GM21526 (cell line): ENCODE measurements at regions not wholly inside any gene's neighbourhood (a gene's known extent, or its start where the extent isn't known, plus 50 kb on each side); places are given as distances from the start of the nearest gene placed in this dataset.

Experiments
- ATAC-seq: cut with Tn5 transposase; IDR thresholded peaks from one replicate; pipeline ENCODE4 v1.9.1; 2021; ENCODE audit warnings: moderate library complexity; ENCODE audit not compliant: unreplicated experiment, low FRiP score

DNA sequence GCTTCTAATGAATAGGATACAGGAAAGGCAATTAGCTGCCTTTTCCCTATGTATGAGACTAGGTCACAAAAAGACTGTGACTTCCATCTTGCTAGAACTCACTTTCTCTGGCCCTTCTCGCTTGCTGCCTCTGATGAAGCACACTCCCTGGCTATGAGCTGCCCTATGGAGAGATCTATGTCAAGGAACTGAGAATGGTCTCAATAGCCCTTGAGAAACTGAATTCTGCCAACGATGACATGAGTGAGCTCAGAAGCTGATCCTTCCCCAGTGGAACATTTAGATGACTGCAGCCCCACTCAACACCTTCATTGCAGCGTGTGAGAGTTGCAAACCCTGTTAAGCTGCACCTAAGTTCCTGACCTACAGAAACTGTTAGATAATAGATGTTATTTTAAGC is 309.8 kb downstream of the COG6 start:
- ATAC-seq: no peak

DNA sequence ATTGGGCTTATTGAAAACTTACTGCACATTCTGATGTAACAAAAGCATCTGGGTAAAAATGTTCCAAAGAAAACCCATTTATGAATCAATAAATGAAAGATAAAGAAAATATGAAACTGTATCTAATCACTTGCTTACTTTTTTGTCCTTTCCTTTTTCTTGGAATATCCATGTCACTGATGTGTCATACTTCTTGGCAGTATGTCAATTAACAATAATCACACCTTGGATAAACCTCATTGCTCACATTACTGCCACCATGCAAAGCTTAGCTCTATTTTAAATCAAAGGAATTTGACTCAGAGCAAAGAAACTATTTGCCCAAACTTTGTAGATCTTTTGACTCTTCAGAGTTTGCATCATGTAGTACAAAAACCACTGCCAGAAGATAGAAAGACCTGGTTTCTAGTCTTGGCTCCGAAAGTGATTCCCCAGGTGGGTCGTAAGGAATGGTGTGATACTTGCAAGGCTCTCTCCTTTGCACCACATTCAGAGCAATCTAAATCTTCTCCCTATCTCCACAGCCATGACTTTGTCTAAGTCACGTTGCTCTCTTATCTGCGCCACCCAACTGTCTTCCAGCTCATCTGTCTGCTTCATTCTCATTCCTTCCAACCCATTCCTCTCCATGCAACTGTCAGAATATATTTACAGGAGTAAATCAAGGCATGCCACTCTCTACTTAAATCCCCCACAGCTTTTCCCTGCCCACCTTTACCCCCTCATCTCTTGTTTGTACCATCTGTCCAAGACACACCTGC is 311.9 kb downstream of the COG6 start:
- ATAC-seq: no peak

- ATAC-seq: no peak
These were observed 313.4 kb downstream of the COG6 start for GRCh38 chr13:39968646-39969475.

DNA sequence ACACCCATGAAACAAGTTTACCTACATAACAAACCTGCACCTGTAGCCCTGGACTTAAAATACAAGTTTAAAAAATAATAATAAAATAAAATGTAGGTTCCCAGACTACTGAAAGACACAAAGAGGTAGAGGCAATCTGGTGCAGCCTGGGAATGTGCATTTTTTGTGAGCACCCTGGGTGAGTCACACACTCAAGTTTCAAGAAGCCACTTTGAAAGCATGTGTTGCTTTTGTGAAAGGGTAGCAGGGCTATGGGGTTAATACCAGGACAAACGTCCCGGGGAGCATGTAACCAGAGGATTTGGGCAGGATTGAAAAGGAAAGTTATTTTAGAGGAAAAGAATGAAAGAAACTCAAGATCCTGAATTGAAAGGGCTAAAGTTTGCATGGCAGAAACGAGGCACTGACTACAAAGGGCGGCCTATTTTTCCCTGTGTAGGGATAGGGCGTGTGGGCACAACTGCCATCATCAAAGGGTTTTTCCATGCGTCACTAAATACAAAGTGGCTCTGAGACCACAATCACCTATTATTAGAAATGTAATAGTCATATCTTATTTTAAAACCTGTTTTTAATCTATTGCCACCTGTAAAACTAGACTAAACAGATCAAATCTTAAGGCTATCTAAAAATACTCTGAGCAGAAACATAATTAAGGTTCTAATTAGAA is 314.9 kb downstream of the COG6 start:
- no peak for ATAC-seq

DNA sequence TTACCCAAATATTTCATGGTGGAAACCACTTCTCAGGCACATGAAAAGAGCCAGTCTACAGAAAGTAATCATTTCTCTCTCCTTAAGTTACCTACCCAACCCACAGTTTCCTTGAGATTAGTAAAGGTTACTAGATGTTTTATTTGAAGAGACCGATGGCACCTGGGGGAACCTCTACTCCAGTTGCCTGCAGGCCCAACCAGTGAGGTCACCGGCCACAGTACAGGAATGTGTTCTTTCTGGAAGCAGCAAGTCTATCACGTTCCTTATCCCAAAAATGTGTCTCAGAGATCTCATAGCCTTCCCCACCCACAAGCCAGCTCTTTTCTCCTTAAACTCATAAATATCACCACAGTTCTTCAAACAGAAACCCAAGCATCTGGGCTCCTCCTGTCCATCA is 316.1 kb downstream of the COG6 start:
- ATAC-seq: no peak

DNA sequence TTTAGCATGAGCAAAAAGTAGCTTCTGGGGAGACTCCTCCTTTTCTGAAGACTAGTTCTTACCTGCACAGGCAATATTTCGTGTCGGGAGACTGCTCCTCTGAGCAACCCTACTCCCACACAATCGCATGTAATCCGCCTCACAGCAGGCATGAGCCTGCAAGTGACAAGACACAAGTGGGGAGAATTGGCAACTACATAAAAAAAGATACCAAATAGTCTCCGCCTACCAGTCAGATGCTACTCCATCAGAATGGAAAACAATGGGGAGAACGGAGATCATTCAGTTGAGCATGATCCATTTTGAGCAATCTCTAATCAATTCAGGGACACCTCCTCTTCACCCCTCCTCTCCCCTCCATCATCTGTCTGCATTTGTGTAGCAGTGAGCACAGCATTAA is 321.0 kb downstream of the COG6 start:
- no peak for ATAC-seq

- ATAC-seq: no peak
These were observed 325.6 kb downstream of the COG6 start for GRCh38 chr13:39981056-39981455.

DNA sequence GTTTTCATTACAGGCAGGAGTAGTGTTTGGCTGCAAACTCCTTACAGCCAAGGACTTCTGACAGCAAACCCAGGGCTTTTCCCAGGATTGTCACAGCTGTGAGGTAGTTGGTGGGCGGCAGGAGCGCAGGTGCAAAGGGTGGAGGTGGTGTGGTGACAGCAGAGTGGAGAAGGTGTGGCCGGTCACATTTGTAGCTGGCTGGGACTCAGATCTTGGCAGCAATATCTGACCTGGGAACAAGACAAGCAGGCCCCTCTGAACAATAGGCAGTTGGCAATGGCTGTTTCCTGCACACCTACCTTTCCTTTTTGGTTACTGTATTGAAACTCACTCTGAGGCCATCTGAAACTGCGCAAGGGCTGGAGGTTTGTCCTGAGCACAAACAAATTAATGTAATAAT is 327.3 kb downstream of the COG6 start:
- no peak for ATAC-seq

DNA sequence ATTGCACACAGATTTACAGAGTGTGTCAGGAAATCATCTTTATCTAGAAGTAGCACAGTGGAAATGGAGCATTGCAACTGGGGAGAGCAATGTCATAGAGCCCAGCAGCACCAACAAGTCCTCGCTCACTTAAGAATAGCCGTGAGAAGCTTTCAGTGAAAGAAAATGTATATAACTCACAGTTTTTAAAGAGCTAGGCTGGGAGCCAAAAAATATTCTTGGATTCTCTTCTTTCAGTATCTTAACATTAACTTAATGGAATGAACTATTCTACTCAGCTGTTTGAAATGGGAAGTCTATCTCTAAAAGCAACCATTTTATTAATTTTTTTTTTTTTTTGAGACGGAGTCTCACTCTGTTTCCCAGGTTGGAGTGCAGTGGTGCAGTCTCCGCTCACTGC is 329.6 kb downstream of the COG6 start:
- no peak for ATAC-seq

DNA sequence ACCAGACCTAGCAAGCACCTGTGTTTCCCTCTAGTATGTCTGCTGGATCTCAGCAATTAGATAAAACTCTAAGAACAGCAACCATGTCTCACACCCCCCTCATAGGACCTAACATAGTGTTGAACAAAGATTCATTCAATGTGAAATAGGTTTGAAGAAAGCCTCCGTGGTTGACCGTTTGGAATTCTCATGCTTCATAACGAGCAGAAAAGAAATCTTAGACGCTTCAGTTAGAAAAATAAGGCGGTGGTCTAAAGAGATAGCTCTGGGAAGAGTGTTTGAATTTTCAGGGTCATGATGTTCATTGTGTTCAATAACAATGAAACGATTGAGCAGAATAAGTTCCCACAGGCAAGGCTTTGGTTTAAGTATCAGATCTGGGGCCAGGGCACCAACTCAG is 332.9 kb downstream of the COG6 start:
- no peak for ATAC-seq

DNA sequence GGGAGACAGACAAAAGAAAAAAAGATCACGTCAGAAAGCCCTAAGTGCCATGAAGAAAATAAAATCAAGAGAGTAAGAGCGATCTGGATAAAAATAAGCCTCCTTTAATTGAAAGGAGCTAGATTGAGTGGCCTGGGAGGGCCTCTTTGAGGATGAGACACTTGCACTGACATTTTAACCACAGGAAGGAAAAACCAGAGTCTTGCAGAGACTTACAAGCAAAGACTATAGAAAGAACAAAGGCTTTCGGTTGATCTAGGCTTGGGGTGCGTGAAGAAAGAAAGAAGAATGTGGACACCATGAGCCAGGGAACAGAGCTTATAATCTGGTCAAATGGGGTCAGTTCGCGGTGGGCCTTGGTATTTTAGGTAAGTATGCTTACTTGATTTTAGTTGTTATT is 342.7 kb downstream of the COG6 start:
- no peak for ATAC-seq

DNA sequence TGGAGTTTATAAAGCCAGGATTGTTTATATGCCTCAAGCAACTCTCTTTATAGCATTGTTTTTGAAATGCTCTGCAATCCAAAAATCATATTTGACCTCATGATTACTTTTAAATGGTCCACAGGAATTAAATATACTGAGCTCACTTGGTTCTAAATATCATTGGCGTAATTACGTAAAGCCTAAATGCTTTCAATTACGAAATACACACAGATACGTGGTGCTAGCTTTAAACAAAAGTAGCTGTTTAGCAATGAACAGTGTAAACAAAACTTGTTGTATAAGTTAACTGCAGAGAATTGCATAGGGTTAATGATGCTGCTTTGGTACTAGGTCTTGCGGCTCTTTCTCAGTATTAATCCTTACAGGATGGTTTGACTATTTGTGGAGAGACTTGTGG is 346.6 kb downstream of the COG6 start:
- ATAC-seq: no peak

- no peak for ATAC-seq
These were observed 358.1 kb downstream of the COG6 start for GRCh38 chr13:40013554-40013953.

DNA sequence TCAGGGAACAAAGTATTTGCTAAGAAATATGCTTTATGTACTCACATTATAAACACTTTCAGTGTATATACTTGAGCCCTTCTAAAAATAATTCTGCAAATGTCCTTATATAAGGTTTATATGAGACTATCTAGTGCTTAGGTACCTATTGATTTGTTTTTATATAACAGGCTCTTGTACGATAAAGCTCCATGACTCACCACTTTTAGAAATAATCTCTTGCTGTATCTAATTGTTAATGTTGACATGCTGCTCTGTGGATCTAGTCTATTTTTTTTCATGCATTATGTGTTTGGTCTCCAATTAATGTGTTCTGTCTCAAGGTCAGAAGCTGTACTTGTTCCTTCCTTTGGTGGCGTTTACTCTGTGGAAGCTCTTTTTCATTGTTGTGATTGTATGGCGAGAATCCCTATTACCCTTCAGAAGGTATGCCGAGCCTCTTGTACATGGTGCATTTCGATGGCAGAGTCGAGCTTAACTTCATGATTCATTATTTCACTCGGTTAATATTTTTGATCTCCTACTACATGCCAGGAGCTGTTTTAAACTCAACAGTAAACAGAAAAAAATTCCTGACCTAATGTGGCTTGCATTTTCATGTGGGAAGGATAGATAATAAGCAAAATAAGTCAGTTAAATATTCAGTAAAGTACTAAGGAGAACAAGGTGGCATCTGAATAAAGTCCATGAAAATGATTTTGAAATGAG is 361.6 kb downstream of the COG6 start:
- no peak for ATAC-seq

- no peak for ATAC-seq
These were observed 362.3 kb downstream of the COG6 start for GRCh38 chr13:40017662-40018262.

- no peak for ATAC-seq
These were observed 368.2 kb downstream of the COG6 start for GRCh38 chr13:40023595-40024203.

DNA sequence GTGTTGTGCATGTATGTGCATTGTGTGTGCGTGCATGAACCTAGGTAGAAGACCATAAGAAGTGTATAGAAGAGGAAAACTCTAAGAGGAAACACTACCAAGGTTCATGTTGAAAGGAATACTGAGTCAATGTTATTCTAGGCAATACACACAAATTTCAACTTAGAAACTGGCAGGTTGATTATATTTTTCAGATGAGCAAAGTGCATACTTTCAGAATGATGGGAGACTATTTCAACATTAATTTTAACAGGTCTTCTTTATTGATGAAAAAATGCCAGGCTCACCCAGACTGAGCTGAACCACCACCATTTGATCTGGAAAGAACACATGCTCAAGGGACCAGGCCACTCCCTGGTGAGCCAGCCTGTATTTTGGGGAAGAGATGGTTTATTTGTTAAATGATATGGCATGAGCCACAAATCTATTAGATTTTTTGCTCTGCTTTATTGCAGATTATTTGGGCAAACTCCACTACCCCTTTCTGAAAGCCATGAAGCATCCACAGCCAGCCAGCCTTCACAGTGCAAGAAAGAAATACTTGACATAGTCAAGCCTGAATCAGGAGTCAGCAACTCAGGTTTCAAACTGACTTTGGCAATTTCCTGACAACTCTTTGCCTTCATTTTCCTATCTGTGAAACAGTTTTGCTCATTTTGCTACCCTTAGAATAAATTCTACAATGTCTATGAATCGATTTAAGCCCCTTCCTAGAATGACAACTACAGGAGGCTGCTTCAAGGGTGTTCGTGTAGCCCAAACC is 368.9 kb downstream of the COG6 start:
- ATAC-seq: no peak

DNA sequence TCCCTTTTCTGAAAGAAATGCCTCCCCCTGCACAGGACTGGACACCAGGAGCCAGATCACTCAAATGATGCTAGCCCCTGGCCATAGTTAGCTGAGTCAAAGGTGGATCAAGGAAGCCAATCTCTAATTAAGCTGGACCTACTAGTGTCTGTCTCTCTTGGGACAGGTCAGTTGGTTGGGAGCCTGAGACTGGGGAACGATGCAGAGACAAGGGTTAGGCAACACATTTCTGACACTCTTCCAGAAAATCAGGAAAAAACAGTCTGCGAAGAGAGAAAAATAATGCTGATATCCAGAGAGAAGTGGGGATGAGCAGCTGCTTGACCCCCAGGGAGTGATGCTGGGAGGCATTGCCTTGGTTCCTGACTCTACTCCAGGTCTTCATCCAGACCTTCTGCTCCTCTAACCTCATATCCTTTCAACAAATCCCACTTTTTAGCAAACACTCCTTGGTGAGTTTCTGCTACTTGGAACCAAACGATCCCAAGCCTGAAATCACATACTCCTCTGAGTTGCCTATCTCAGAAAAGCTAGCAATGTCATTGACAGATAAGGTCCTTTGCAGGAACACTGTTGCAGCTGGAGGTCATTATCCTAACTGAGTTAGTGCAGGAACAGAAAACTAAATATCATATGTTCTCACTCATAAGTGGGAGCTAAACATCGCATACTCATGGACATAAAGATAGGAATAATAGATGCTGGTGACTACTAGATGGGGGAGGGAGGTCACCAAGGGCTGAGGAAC is 369.7 kb downstream of the COG6 start:
- no peak for ATAC-seq

GRCh38 chr13:40026174-40026585 is 370.7 kb downstream of the COG6 start:
- peak; percentile 92 for ATAC-seq
